ENCODE measurements at regions not wholly inside any gene's neighbourhood (a gene's known extent, or its start where the extent isn't known, plus 50 kb on each side); places are given as distances from the start of the nearest gene placed in this dataset.

- Histone ChIP-seq H3K27ac (no peak overlapping the region), H3K4me1 (replicated peaks in 1 of 2) (no peaks in the 10 kb centered on the region), H3K27me3 (no peaks in the 10 kb centered on the region), H3K36me3 (replicated peaks in 1 of 2) (no peaks in the 10 kb centered on the region), H3K4me3 (peak overlapping the region in 1 of 4 donors; percentile 22), H3K9me3 (replicated peaks in 1 of 3) (no peaks in the 10 kb centered on the region)
- peak in 2 of 7 donors; percentile 12 to 33 for DNase-seq
- WGBS, 4 donors = 16 to 34% (median 29%) methylated on average over 2 of the region's 2 CpGs
- no peak for TF ChIP-seq CTCF (IDR thresholded peaks at IDR 0.05)
- TF ChIP-seq POLR2A (IDR thresholded peaks at IDR 0.05) = no peak
- intact Hi-C loops (cut with DNase I) = no loop called here
Observed at GRCh38 chr11:24295360-24295759, 201.5 kb upstream of the LUZP2 start.

GRCh38 chr11:24297461-24297860, 199.4 kb upstream of the LUZP2 start:
- no peak overlapping the region for H3K27ac ChIP-seq
- intact Hi-C loops (cut with DNase I) = no loop called here
- no peak for DNase-seq
- H3K27me3 ChIP-seq = no peaks in the 10 kb centered on the region
- 92 to 100% (median 96%) methylated on average over 2 of the region's 2 CpGs for WGBS, 4 donors
- TF ChIP-seq CTCF (IDR thresholded peaks at IDR 0.05) = no peak
- TF ChIP-seq POLR2A (IDR thresholded peaks at IDR 0.05) = no peak
- no peaks in the 10 kb centered on the region for H3K36me3 ChIP-seq (replicated peaks in 1 of 2)
- no peak overlapping the region for H3K4me3 ChIP-seq
- no peaks in the 10 kb centered on the region for H3K4me1 ChIP-seq (replicated peaks in 1 of 2)
- H3K9me3 ChIP-seq (replicated peaks in 1 of 3) = no peaks in the 10 kb centered on the region

GRCh38 chr11:24298146-24298545, 198.7 kb upstream of the LUZP2 start:
- no peak overlapping the region for H3K4me3 ChIP-seq
- TF ChIP-seq POLR2A (IDR thresholded peaks at IDR 0.05) (no peak), CTCF (IDR thresholded peaks at IDR 0.05) (no peak)
- DNase-seq = no peak
- no peaks in the 10 kb centered on the region for H3K27me3 ChIP-seq
- no peaks in the 10 kb centered on the region for H3K36me3 ChIP-seq (replicated peaks in 1 of 2)
- no peak overlapping the region for H3K27ac ChIP-seq
- no peaks in the 10 kb centered on the region for H3K9me3 ChIP-seq (replicated peaks in 1 of 3)
- intact Hi-C loops (cut with DNase I) = no loop called here
- 63 to 93% (median 90%) methylated on average over 2 of the region's 2 CpGs for WGBS, 4 donors
- no peaks in the 10 kb centered on the region for H3K4me1 ChIP-seq (replicated peaks in 1 of 2)

GRCh38 chr11:24311974-24312373, 184.9 kb upstream of the LUZP2 start:
- no peaks in the 10 kb centered on the region for H3K4me1 ChIP-seq (replicated peaks in 1 of 2)
- H3K4me3 ChIP-seq = no peak overlapping the region

More at GRCh38 chr11:24311974-24312373, 184.9 kb upstream of the LUZP2 start:
- intact Hi-C loops (cut with DNase I) = no loop called here
- no peaks in the 10 kb centered on the region for H3K27me3 ChIP-seq
- no peaks in the 10 kb centered on the region for H3K36me3 ChIP-seq (replicated peaks in 1 of 2)
- no peak for TF ChIP-seq CTCF (IDR thresholded peaks at IDR 0.05)
- no peak for TF ChIP-seq POLR2A (IDR thresholded peaks at IDR 0.05)
- 62 to 86% (median 78%) methylated on average over 2 of the region's 2 CpGs for WGBS, 4 donors
- no peak overlapping the region for H3K27ac ChIP-seq
- H3K9me3 ChIP-seq (replicated peaks in 1 of 3) = no peaks in the 10 kb centered on the region
- no peak for DNase-seq
